Activated T-helper 17 cell treated with anti-CD3 and anti-CD28 coated beads, Interleukin-2, amount 50 U/mL, for 72 hours (primary cell): ENCODE measurements at regions not wholly inside any gene's neighbourhood (a gene's known extent, or its start where the extent isn't known, plus 50 kb on each side); places are given as distances from the start of the nearest gene placed in this dataset.

Experiments
- ATAC-seq: fragments of 150-1000 bp; cut with Tn5 transposase; replicated peaks from 2 replicates; pipeline ENCODE4 v1.10.0; 2021; ENCODE audit warnings: mild to moderate bottlenecking, moderate library complexity
- H3K27ac Mint-ChIP-seq: one replicate; pipeline ENCODE4 v1.8.0; 2022; ENCODE audit warnings: mixed read lengths
- H3K27me3 Mint-ChIP-seq: one replicate; pipeline ENCODE4 v1.8.0; 2022; ENCODE audit warnings: mixed read lengths
- H3K36me3 Mint-ChIP-seq: one replicate; pipeline ENCODE4 v1.8.0; 2022; ENCODE audit warnings: low read depth, mild to moderate bottlenecking, mixed read lengths
- H3K4me1 Mint-ChIP-seq: one replicate; pipeline ENCODE4 v1.8.0; 2022; ENCODE audit warnings: mixed read lengths
- H3K4me3 Mint-ChIP-seq: one replicate; pipeline ENCODE4 v1.8.0; 2022; ENCODE audit warnings: mild to moderate bottlenecking, mixed read lengths
- H3K9me3 Mint-ChIP-seq: one replicate; pipeline ENCODE4 v1.8.0; 2022; ENCODE audit warnings: mixed read lengths

DNA sequence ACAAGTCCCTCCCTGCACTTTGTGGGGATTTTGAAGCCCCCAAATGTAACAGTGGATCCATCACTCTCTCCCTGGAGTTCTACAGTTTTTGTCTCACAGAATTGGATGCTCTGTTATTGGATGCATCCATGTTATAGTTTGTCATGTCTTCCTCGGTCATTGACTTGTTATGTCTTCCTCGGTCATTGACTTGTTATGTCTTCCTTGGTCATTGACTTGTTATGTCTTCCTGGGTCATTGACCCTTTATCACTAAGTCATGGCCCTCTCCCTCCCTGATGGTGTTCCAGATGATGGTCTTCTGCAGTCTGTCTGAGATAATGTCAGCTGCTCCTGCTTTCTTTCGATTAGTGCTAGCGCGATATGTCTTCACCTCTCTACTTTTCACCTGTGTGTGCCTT, 981.5 kb downstream of the BRD1 start:
- no peak overlapping the region for H3K27ac Mint-ChIP-seq
- no peak for ATAC-seq
- no peaks in the 10 kb centered on the region for H3K36me3 Mint-ChIP-seq
- no peaks in the 10 kb centered on the region for H3K4me1 Mint-ChIP-seq
- peaks cover 19% of the 10 kb centered on the region for H3K27me3 Mint-ChIP-seq
- H3K9me3 Mint-ChIP-seq = peaks cover 4% of the 10 kb centered on the region
- no peak overlapping the region for H3K4me3 Mint-ChIP-seq

DNA sequence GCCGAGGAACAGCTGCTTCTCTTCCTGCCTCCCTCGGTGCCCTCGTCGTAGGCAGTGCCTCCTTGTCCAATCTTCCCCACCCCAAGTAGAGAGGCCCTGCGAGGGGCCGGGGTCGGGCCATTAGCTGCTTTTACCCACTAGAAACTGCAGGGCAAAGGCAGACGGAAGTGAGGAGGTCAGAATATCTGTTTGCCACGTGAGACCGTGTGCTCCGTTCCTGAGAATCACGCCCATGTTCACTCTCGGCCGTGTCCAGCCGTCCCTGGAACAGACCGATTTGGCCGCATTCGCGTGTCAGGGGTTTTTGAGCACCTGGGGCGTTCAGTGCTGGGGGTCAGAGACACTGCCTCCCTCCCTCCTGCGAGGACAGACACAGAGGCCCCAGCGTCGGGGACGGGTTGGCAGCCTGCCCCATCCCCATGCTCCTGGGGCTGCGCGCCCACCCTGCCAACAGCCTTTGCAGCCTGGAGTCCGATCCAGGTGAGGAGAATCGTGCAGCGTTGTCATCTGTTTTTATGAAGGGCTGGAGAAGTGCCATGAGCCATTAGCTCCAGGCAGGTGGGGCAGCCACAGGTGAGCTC, 982.2 kb downstream of the BRD1 start:
- no peak overlapping the region for H3K4me3 Mint-ChIP-seq
- no peak for ATAC-seq
- H3K27ac Mint-ChIP-seq = no peak overlapping the region
- H3K36me3 Mint-ChIP-seq = no peaks in the 10 kb centered on the region
- H3K27me3 Mint-ChIP-seq = peaks cover 19% of the 10 kb centered on the region
- peaks cover 4% of the 10 kb centered on the region for H3K9me3 Mint-ChIP-seq
- H3K4me1 Mint-ChIP-seq = no peaks in the 10 kb centered on the region

DNA sequence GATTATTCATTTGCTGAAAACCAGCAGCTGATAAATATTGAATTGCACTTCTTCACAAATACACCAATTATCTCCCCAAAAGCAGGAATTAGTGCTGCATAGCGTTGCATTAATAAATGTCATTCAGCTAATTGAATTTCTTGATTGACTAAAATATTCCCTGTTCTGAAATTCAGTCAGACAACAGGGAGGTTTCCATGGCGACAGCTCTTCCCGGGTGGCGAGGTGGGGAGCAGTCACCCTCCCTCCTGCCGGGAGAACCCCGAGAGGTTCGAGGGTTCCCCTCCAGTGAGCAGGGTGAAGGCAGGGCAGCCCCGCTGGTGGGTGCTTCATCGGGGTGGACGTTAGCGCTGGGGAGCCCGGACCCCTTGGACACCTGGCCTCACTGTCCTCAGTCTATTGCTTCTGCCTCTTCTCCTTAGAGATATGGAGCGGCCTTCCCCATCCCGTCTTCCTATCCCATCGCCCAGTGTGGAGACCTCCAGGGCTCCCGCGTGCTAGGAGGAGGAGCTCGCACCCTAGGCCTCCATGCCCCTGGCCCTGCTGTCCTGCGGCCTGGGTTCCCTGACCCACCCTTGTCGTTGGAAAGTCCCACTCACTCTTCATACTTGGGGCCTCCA, 983.5 kb downstream of the BRD1 start:
- H3K4me3 Mint-ChIP-seq = no peak overlapping the region
- H3K9me3 Mint-ChIP-seq = peaks cover 4% of the 10 kb centered on the region
- H3K27me3 Mint-ChIP-seq = peaks cover 19% of the 10 kb centered on the region
- H3K36me3 Mint-ChIP-seq = no peaks in the 10 kb centered on the region
- H3K4me1 Mint-ChIP-seq = no peaks in the 10 kb centered on the region
- ATAC-seq = no peak
- H3K27ac Mint-ChIP-seq = no peak overlapping the region

DNA sequence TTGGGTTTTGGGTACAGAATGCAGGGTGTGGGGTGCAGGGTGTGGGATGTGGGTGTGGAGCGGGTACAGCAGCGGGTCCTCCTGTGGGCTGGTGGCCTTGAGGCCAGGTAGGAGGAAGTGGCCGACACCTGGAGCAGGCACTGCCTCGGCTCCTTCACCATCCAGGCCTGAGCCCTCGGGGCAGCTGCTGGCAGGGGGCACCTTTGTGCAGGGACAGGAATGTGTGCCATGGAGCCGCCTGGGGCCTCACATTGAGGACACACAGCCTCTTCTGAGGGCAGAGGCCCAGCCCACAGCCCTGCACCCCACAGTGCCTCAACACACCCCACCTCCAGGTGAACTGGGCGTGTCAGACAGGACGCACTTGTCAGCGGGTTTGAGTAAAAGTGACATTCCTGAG, 984.0 kb downstream of the BRD1 start:
- Mint-ChIP-seq H3K36me3 (no peaks in the 10 kb centered on the region), H3K4me3 (no peak overlapping the region), H3K4me1 (no peaks in the 10 kb centered on the region), H3K9me3 (peaks cover 4% of the 10 kb centered on the region), H3K27me3 (peaks cover 19% of the 10 kb centered on the region), H3K27ac (no peak overlapping the region)
- no peak for ATAC-seq

DNA sequence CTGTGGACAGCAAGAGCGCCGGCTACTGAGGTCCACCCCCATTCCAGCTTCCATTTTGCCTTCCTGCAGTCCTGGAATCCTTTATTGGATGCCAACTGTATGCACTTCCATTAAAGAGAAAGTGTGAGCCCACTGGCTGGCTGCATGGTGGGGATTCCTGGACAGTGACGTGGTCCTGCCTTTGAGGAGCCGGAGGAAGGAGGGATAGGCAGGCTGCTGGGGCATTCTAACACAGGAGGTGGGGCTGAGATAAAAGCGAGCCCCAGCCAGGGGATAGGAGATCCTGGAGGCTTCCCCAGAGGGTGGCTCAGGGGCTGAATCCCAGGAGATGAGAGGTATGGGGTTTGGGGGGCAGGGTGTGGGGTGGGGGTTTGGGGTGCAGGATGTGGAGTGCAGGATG, 984.7 kb downstream of the BRD1 start:
- H3K36me3 Mint-ChIP-seq = no peaks in the 10 kb centered on the region
- no peak for ATAC-seq
- no peaks in the 10 kb centered on the region for H3K4me1 Mint-ChIP-seq
- peaks cover 4% of the 10 kb centered on the region for H3K9me3 Mint-ChIP-seq
- no peak overlapping the region for H3K4me3 Mint-ChIP-seq
- peaks cover 16% of the 10 kb centered on the region for H3K27me3 Mint-ChIP-seq
- no peak overlapping the region for H3K27ac Mint-ChIP-seq

DNA sequence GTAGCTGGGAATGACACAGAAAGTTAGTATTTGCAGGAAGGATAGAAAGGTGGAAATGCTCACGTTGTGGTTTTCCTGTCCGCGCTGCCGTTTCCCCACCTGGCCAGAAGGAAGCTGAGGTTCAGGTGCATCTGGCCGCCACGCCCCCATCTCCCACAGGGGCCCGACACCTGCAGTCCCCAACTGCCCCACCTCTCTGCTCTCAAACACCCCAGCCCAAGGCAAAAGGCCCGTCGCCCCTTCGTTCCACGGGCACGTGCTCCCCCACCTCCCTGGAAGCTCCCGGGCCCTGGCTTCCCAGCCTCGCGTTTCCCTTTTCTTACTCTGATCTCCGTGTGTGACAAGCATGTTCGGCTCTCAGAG, 985.1 kb downstream of the BRD1 start:
- Mint-ChIP-seq H3K4me1 (no peaks in the 10 kb centered on the region), H3K36me3 (no peaks in the 10 kb centered on the region), H3K4me3 (no peak overlapping the region), H3K27ac (no peak overlapping the region), H3K9me3 (peaks cover 7% of the 10 kb centered on the region), H3K27me3 (peaks cover 15% of the 10 kb centered on the region)
- ATAC-seq = no peak

DNA sequence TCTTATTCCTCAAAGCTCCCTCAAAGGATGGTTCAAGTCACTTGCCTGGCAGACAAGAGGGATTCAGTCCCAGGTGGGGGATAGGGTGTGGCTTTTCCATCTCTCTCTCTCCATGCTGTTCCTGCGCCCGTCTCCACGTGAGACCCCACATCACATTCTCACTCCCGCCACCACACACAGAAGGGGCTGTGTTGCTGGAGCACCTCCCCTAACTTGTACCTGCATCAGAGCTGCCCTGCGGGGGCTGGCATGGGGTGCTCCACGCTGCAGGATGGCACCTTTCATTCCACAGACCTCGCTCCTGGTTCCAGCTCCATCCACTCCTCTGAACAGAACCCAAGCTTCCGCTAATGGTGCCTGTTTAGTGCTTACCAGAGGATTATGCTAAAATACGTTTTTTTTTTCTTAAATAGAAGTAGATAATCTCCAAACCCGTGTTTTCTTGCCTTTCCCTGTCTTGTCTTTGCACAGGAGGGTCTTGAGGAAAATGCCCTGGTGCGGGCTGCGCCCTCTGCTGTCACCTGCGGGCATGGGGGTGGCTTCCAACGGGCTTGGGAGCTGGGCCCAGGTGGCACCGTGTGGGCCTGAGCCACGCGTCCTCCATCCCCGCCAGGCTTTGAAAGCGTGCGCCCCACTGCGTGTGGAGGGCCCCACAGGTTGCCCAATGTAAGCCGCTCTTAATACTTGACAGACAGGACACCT, 985.6 kb downstream of the BRD1 start:
- Mint-ChIP-seq H3K27me3 (peaks cover 15% of the 10 kb centered on the region), H3K4me3 (no peak overlapping the region)

DNA sequence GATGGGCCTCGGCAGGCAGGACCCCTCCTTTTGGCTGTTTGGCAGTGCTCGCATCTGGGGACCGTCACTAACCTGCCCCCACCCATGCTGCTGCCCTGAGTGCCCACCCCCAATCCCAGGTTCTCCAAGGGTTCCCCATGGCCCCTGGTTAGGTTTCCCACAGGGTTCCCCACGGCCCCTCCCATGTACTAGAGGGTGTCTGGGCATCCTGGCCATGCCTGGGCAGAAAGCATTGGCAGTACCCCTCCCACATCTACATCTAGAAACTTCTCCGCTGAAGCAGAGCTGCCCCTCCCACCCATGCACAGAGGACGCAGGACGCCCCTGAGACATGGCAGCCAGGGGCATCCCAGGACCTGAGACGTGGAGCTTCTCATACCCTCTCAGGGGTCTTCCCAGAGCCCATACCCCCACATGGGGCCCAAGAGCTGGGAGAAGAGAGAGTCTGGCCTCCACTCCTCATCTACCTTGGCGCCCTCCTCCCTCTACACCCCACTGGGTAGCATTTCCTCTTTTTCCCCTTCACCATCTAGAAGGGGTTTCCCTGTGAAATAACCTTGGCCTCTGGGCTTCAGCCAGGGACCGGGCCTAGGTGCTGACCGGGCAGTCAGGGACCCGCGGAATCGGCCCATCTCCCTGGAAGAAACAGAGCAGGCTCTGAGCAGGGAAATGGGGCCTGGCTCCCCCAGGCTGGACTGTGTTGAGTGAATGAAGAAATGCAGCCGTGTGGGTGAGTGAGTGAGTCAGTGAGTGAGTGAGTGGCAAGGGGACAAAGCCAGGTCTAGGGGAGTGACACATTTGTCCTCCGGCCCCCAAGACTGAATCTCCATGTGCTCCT, 987.3 kb downstream of the BRD1 start:
- peaks cover 9% of the 10 kb centered on the region for H3K27me3 Mint-ChIP-seq
- no peaks in the 10 kb centered on the region for H3K4me1 Mint-ChIP-seq
- ATAC-seq = no peak
- no peak overlapping the region for H3K27ac Mint-ChIP-seq
- H3K4me3 Mint-ChIP-seq = no peak overlapping the region
- peaks cover 7% of the 10 kb centered on the region for H3K9me3 Mint-ChIP-seq
- no peaks in the 10 kb centered on the region for H3K36me3 Mint-ChIP-seq

More for the DNA sequence above, 985.6 kb downstream of the BRD1 start:
- no peaks in the 10 kb centered on the region for H3K4me1 Mint-ChIP-seq
- peaks cover 11% of the 10 kb centered on the region for H3K9me3 Mint-ChIP-seq
- H3K36me3 Mint-ChIP-seq = no peaks in the 10 kb centered on the region
- no peak overlapping the region for H3K27ac Mint-ChIP-seq
- no peak for ATAC-seq

DNA sequence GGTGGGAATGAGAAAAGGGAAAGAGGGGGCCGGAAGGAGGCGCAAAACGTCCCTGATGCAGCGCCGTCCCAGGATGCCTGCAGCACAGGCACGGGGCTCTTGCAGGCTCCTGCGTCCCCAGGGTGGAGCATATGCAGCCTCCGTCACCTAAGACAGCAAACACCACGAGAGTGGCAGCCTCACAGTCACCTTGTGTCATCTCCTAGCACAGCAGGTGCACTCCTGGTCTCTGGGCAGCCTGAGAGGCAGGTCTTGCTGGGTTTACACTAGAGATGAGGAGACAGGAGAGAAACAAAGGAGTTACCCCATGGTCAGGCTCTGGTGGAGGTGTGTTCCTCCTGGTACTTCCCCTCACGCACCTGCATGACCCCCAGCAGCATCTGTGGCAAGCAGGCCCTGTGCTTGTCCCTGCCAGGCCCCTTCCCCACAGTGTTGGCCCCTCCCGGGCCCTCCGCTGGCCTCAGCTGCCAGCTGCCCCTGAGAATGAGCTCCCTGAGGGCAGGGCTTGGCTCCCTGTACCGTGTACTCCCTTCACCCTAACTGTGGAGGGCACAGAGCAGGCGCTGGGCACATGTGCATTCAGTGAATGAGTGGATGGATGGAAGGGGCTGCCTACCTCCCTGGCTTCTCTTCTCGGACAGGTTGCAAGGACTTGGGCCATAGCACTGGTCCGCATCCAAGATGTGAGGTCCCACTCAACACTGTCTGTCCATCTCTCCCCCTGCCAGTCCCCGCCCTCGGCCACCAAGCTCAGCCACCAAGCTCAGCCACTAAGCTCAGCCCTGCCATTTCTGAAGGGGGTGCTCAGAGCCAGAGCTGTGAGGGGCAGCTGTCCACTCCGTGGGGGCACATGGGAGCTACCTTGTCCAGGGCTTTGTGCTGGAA, 988.6 kb downstream of the BRD1 start:
- H3K4me1 Mint-ChIP-seq = no peaks in the 10 kb centered on the region
- H3K9me3 Mint-ChIP-seq = peaks cover 7% of the 10 kb centered on the region
- no peak overlapping the region for H3K27ac Mint-ChIP-seq
- H3K36me3 Mint-ChIP-seq = no peaks in the 10 kb centered on the region
- no peak for ATAC-seq
- H3K4me3 Mint-ChIP-seq = no peak overlapping the region
- no peaks in the 10 kb centered on the region for H3K27me3 Mint-ChIP-seq

DNA sequence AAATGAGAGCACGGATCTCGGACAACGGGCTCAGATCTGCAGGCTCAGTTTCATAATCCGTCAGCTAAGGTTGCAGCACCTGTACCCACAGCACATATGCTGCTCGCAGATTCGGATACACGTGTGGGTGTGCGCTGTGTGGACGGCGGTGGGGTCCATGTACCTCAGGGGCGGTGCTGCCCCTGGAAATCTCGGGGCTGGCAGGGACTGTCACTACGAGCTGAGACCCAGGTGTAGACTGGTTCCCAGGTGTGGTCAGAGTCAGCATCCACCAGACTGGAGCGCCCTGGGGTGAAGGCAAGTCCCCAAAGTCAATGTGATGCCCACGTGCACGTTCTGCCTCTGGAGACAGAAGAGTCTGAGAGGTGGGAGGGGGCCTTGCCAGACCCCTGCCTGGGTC, 989.3 kb downstream of the BRD1 start:
- no peak for ATAC-seq
- H3K27ac Mint-ChIP-seq = no peak overlapping the region
- peaks cover 4% of the 10 kb centered on the region for H3K27me3 Mint-ChIP-seq
- H3K4me3 Mint-ChIP-seq = no peak overlapping the region
- H3K36me3 Mint-ChIP-seq = no peaks in the 10 kb centered on the region
- peaks cover 8% of the 10 kb centered on the region for H3K9me3 Mint-ChIP-seq
- H3K4me1 Mint-ChIP-seq = no peaks in the 10 kb centered on the region

DNA sequence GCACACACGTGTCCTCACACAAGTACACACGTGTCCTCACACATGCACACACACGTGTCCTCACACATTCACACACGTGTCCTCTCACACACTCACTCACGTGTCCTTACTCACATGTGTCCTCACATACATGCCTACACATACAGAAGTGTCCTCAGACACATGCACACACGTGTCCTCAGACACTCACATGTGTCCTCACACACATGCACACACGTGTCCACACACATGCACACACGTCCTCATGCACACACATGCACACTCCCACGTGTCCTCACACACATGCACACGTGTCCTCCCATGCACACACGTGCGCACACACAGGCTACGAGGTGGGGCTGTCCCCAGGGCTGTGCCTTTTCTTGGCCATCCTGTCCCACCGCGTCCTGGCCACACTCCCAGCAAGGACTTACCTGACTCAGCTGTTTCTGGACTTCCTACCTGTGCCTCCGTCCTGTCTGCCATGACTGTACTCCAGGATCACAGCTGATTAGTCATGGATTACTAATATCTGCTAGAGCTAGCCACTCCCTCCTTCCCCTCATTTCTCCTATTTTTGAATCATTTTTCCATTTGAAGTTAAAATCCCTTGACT, 990.2 kb downstream of the BRD1 start:
- no peak overlapping the region for H3K4me3 Mint-ChIP-seq
- no peaks in the 10 kb centered on the region for H3K36me3 Mint-ChIP-seq
- H3K4me1 Mint-ChIP-seq = no peaks in the 10 kb centered on the region
- H3K27ac Mint-ChIP-seq = no peak overlapping the region
- peaks cover 15% of the 10 kb centered on the region for H3K9me3 Mint-ChIP-seq
- H3K27me3 Mint-ChIP-seq = peaks cover 12% of the 10 kb centered on the region
- no peak for ATAC-seq

DNA sequence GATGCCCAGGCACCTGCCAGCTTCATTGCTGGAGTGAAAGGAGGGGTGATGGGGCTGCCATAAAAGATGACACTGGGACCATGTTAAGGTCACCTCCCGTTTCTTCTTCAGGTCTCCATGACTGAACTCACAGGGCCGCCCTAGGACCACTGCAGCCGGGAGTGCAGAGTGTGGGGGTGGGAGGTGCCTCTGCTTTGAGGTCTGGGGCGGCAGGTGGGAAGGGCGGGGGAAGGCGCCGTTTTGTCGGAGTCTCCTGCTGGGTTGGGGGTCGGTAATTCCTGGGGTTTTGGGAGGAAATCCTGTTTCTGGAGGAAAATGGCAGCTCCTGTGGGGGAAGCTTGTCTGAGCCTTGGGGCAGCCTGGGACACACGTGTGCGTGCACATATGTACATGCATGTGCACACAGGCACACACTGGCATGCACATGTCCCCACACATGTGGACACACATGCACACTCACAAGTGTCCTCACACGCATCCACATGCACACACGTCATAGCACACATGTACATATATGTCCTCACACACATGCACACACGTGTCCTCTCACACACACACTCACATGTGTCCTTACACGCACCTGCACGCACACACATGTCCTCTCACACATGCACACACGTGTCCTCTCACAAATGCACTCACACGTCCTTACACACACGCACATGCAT, 990.9 kb downstream of the BRD1 start:
- no peak overlapping the region for H3K27ac Mint-ChIP-seq
- no peaks in the 10 kb centered on the region for H3K36me3 Mint-ChIP-seq

DNA sequence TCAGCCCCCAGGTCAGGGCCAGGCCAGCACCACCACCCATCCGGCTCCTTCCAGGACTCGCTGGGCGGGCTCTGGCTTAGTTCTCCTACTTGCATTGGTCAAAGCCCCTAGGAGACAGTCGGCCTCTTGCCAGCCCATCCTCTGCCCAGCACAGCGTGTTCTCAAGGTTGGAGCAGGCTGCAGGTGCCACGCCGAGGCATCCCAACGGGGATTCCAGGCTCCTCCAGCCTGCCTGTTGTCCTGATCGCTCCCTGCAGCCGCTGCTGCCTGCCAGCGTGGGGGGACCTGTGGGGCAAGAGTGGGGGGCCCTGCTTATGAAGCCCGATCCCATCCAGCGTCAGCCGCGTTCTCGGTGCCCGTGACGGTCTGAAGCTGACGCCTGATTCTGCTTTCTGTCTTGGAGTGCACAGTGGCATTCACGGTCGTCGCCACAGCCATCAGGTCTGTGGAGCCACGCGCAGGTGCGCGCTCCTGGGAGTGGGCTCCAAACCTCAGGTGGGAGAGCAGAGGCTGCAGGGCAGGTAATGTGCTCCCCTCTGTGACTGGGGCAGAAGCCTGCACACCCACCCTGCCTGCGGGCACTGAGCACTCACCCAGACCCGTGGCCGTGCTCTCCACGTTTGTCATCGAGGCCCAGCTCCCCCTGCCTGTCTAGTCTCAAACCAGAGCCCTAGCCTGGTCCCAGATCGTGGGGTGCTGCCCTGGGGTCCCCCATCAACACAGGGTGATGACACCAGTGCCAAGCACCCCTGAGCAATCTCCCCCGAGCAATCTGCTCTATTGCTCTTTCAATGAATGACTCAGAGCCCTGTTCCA, 991.6 kb downstream of the BRD1 start:
- no peak for ATAC-seq
- H3K36me3 Mint-ChIP-seq = no peaks in the 10 kb centered on the region

More for the DNA sequence above, 990.9 kb downstream of the BRD1 start:
- peaks cover 12% of the 10 kb centered on the region for H3K27me3 Mint-ChIP-seq
- no peak for ATAC-seq
- no peak overlapping the region for H3K4me3 Mint-ChIP-seq
- peaks cover 15% of the 10 kb centered on the region for H3K9me3 Mint-ChIP-seq
- H3K4me1 Mint-ChIP-seq = no peaks in the 10 kb centered on the region

More for the DNA sequence above, 991.6 kb downstream of the BRD1 start:
- Mint-ChIP-seq H3K4me1 (no peaks in the 10 kb centered on the region), H3K4me3 (no peak overlapping the region), H3K27ac (no peak overlapping the region), H3K27me3 (peaks cover 15% of the 10 kb centered on the region), H3K9me3 (peaks cover 15% of the 10 kb centered on the region)
